A549 (cell line): ENCODE measurements at regions not wholly inside any gene's neighbourhood (a gene's known extent, or its start where the extent isn't known, plus 50 kb on each side); places are given as distances from the start of the nearest gene placed in this dataset.

ENCODE experiments used
- CTCF ChIP-seq: fragments of >200 bp; sonication (Bioruptor Twin); formaldehyde crosslinking; IDR thresholded peaks from 3 replicates; pipeline ENCODE4 v1.5.1; 2016
- EP300 ChIP-seq, 2 experiments: fragments of >200 bp; sonication (Bioruptor Twin); formaldehyde crosslinking; IDR thresholded peaks; 2 replicates in 1 of 2; 3 replicates in 1 of 2; pipeline ENCODE4 v1.6.1; 2016 to 2017
- JUNB ChIP-seq: fragments of >200 bp; sonication (Bioruptor Twin); formaldehyde crosslinking; IDR thresholded peaks from 2 replicates; pipeline ENCODE4 v1.6.1; 2016
- MAFK ChIP-seq: fragments of 450-650 bp; IDR thresholded peaks from 2 replicates; pipeline ENCODE4 v1.6.1; 2014; ENCODE audit not compliant: partially characterized antibody
- POLR2A ChIP-seq: IDR thresholded peaks from 2 replicates; pipeline ENCODE4 v1.6.1; 2012; ENCODE audit warnings: mild to moderate bottlenecking, low read length
- RAD21 ChIP-seq, 2 experiments: fragments of >200 bp in 1 of 2; sonication (Bioruptor Twin) in 1 of 2; formaldehyde crosslinking in 1 of 2; IDR thresholded peaks in 1 of 2; conservative IDR thresholded peaks in 1 of 2; 2 replicates in 1 of 2; 3 replicates in 1 of 2; pipeline ENCODE4 v1.6.1; 2012 to 2018; ENCODE audit warnings: inconsistent platforms in 1 of 2
- ZNF302 ChIP-seq: fragments of 250-450 bp; sonication (Bioruptor Pico); IDR thresholded peaks from 2 replicates; pipeline ENCODE4 v1.9.0; 2021; ENCODE audit warnings: inconsistent platforms, mild to moderate bottlenecking, moderate library complexity

GRCh38 chr12:45504316-45505010, 225.0 kb upstream of the ARID2 start:
- TF ChIP-seq JUNB, result no peak
- no peak for TF ChIP-seq CTCF
- TF ChIP-seq EP300 (IDR thresholded peaks at IDR 0.05), result no peak
- TF ChIP-seq POLR2A, result no peak
- TF ChIP-seq MAFK, result no peak
- no peak for TF ChIP-seq RAD21 (conservative IDR thresholded peaks at IDR 0.05 in 1 of 2, IDR thresholded peaks at IDR 0.05 in 1 of 2)
- TF ChIP-seq ZNF302 (CRISPR knock-in tag), result no peak
